HCT116 (cell line): ENCODE measurements at regions not wholly inside any gene's neighbourhood (a gene's known extent, or its start where the extent isn't known, plus 50 kb on each side); places are given as distances from the start of the nearest gene placed in this dataset.

Experiments used
- ATAC-seq: fragments of 200-7000 bp; cut with Tn5 transposase; 2 replicates; pipeline ENCODE4 v1.9.1; 2020; ENCODE audit warnings: mild to moderate bottlenecking, moderate library complexity
- BruUV-seq: library from RNA; stranded (reverse); fragments of 400-500 nt; replicated peaks from 2 replicates; lab custom pipeline; 2021; lab: Mats Ljungman, UMichigan
- CTCF ChIA-PET: fragments of 300-600 bp; sonication (Branson Sonifier 250); formaldehyde crosslinking; loops from one replicate; lab custom pipeline; 2021; ENCODE audit warnings: antibody characterized with exemption; lab: Charles Lee
- POLR2A ChIA-PET: fragments of 300-600, 350-600 bp; sonication (Branson Sonifier 250); formaldehyde crosslinking; loops from one replicate; lab custom pipeline; 2021; ENCODE audit warnings: antibody characterized with exemption; lab: Charles Lee
- RAD21 ChIA-PET, 2 experiments: fragments of 300-600 bp; sonication (Branson Sonifier 250); formaldehyde crosslinking; loops; one replicate each; lab custom pipeline; 2023; ENCODE audit warnings: low total read pairs in 2 of 2; ENCODE audit not compliant: uncharacterized antibody in 2 of 2, unreplicated experiment in 2 of 2, low non-redundant PET in 1 of 2; lab: Charles Lee
- DNase-seq: peaks from one replicate; pipeline ENCODE4 v3.0.0-alpha.2; 2010; ENCODE audit warnings: low read depth, low spot score
- H2AFZ ChIP-seq: fragments of 200-600 bp; shearing (Covaris generic), sonication (generic); 2 replicates; pipeline ENCODE4 v1.6.1; 2017; ENCODE audit warnings: low read depth, mixed run types, mixed read lengths, antibody characterized with exemption, low read length; ENCODE audit not compliant: poor library complexity, severe bottlenecking
- H3K27ac ChIP-seq: 2 replicates; pipeline ENCODE4 v1.5.1; 2012; ENCODE audit warnings: low read depth, low read length
- H3K27me3 ChIP-seq: fragments of 200-600 bp; sonication (generic); 2 replicates; pipeline ENCODE4 v1.6.1; 2016; ENCODE audit warnings: mixed run types, low read length, mixed read lengths; ENCODE audit not compliant: insufficient read depth
- H3K36me3 ChIP-seq, 2 experiments: fragments of 200-500 bp in 1 of 2; fragments of 200-600 bp in 1 of 2; sonication (Bioruptor generic) in 1 of 2; sonication (generic) in 1 of 2; 2 replicates each; pipeline versions ENCODE4 v1.5.1 to v1.6.1; 2014 to 2016; ENCODE audit warnings: low read length in 2 of 2, inconsistent platforms in 1 of 2, mixed read lengths in 1 of 2, mixed run types in 1 of 2; ENCODE audit not compliant: insufficient read depth in 2 of 2, control insufficient read depth in 1 of 2
- H3K4me1 ChIP-seq, 2 experiments: fragments of 200-600 bp in 1 of 2; sonication (generic) in 1 of 2; 2 replicates each; pipeline versions ENCODE4 v1.5.1 to v1.6.1; 2012 to 2017; ENCODE audit warnings: low read length in 2 of 2, inconsistent platforms in 1 of 2, mild to moderate bottlenecking in 1 of 2, mixed read lengths in 1 of 2, mixed run types in 1 of 2, moderate library complexity in 1 of 2; ENCODE audit not compliant: insufficient read depth in 2 of 2, control insufficient read depth in 1 of 2
- H3K4me2 ChIP-seq: fragments of 200-600 bp; sonication (generic); 2 replicates; pipeline ENCODE4 v1.6.1; 2017; ENCODE audit warnings: mixed run types, low read length, mixed read lengths
- H3K4me3 ChIP-seq, 2 experiments: fragments of 200-600 bp in 1 of 2; sonication (generic) in 1 of 2; replicated peaks in 1 of 2; 2 replicates each; pipeline ENCODE4 v1.5.1; 2011 to 2016; ENCODE audit warnings: low read length in 2 of 2, control low read depth in 1 of 2, low read depth in 1 of 2, mild to moderate bottlenecking in 1 of 2, mixed read lengths in 1 of 2, mixed run types in 1 of 2
- H3K79me2 ChIP-seq: fragments of 200-600 bp; sonication (generic); 2 replicates; pipeline ENCODE4 v1.6.1; 2017; ENCODE audit warnings: mild to moderate bottlenecking, mixed run types, low read length, moderate library complexity, mixed read lengths; ENCODE audit not compliant: insufficient read depth
- H3K9ac ChIP-seq: fragments of 200-600 bp; sonication (generic); 2 replicates; pipeline ENCODE4 v1.6.1; 2016; ENCODE audit warnings: low read length, mixed read lengths
- H3K9me2 ChIP-seq: fragments of 200-600 bp; sonication (generic), shearing (Covaris generic); 2 replicates; pipeline ENCODE4 v1.6.1; 2017; ENCODE audit warnings: mixed run types, mild to moderate bottlenecking, moderate library complexity; ENCODE audit not compliant: insufficient read depth
- H3K9me3 ChIP-seq, 2 experiments: fragments of 200-500 bp in 1 of 2; fragments of 200-600 bp in 1 of 2; sonication (Bioruptor generic) in 1 of 2; sonication (generic) in 1 of 2; 2 replicates each; pipeline ENCODE4 v1.6.1; 2014 to 2017; ENCODE audit warnings: low read length in 2 of 2, mixed read lengths in 2 of 2, inconsistent platforms in 1 of 2, low read depth in 1 of 2, mild to moderate bottlenecking in 1 of 2, mixed run types in 1 of 2, moderate library complexity in 1 of 2; ENCODE audit not compliant: control insufficient read depth in 1 of 2, insufficient read depth in 1 of 2
- H4K20me1 ChIP-seq: fragments of 200-600 bp; sonication (generic), shearing (Covaris generic); 2 replicates; pipeline ENCODE4 v1.6.1; 2017; ENCODE audit warnings: mixed run types, mild to moderate bottlenecking, moderate library complexity; ENCODE audit not compliant: insufficient read depth
- ATF3 ChIP-seq: IDR thresholded peaks from 2 replicates; pipeline ENCODE4 v1.6.1; 2012
- ELF1 ChIP-seq: IDR thresholded peaks from 2 replicates; pipeline ENCODE4 v1.6.1; 2012; ENCODE audit warnings: low read depth, borderline replicate concordance
- EZH2phosphoT487 ChIP-seq: fragments of 200-600 bp; IDR thresholded peaks from 2 replicates; pipeline ENCODE4 v1.6.1; 2018; ENCODE audit warnings: antibody characterized with exemption, borderline replicate concordance
- FOSL1 ChIP-seq: IDR thresholded peaks from 2 replicates; pipeline ENCODE4 v1.6.1; 2012; ENCODE audit warnings: low read depth
- JUND ChIP-seq: IDR thresholded peaks from 2 replicates; pipeline ENCODE4 v1.6.1; 2012
- POLR2A ChIP-seq: IDR thresholded peaks from 2 replicates; pipeline ENCODE4 v1.7.0; 2011; ENCODE audit warnings: borderline replicate concordance; ENCODE audit not compliant: insufficient read depth, insufficient read length; ENCODE audit errors: extremely low read depth
- POLR2AphosphoS5 ChIP-seq: IDR thresholded peaks from 2 replicates; pipeline ENCODE4 v1.6.1; 2011; ENCODE audit warnings: mild to moderate bottlenecking, low read depth, low read length, moderate library complexity
- RAD21 ChIP-seq: IDR thresholded peaks from 2 replicates; pipeline ENCODE4 v1.6.1; 2012; ENCODE audit warnings: low read depth, mild to moderate bottlenecking
- SIN3A ChIP-seq: IDR thresholded peaks from 2 replicates; pipeline ENCODE4 v1.6.1; 2012; ENCODE audit warnings: low read depth
- SP1 ChIP-seq: IDR thresholded peaks from 2 replicates; pipeline ENCODE4 v1.6.1; 2012; ENCODE audit warnings: low read depth
- TCF7L2 ChIP-seq: IDR thresholded peaks from 2 replicates; pipeline ENCODE4 v1.7.0; 2011; ENCODE audit warnings: borderline replicate concordance, inconsistent platforms; ENCODE audit not compliant: insufficient read depth, insufficient read length; ENCODE audit errors: extremely low read depth
- YY1 ChIP-seq: IDR thresholded peaks from 2 replicates; pipeline ENCODE4 v1.6.1; 2011; ENCODE audit warnings: low read length, low read depth, moderate library complexity, mild to moderate bottlenecking; ENCODE audit not compliant: insufficient replicate concordance; ENCODE audit errors: extremely low read depth
- ZBTB33 ChIP-seq: IDR thresholded peaks from 2 replicates; pipeline ENCODE4 v1.6.1; 2011; ENCODE audit warnings: mild to moderate bottlenecking, low read length, moderate library complexity; ENCODE audit not compliant: insufficient replicate concordance; ENCODE audit errors: extremely low read depth
- ZFX ChIP-seq: fragments of 450-650 bp; IDR thresholded peaks from 2 replicates; pipeline ENCODE4 v1.6.1; 2017
- ZNF274 ChIP-seq: fragments of 200-500 bp; sonication (Bioruptor generic); IDR thresholded peaks from 2 replicates; pipeline ENCODE4 v1.6.1; 2014; ENCODE audit warnings: mild to moderate bottlenecking, low read depth, low read length, inconsistent platforms
- intact Hi-C: fragments of 100-400 bp; cut with micrococcal nuclease; formaldehyde crosslinking; loops from 2 replicates; pipeline ENCODE4 v1.10.0; 2022
- TF ChIP-seq, protein P1 (sequence below): IDR thresholded peaks from 2 replicates; pipeline ENCODE4 v1.6.1; 2012; ENCODE audit warnings: low read depth

DNA sequence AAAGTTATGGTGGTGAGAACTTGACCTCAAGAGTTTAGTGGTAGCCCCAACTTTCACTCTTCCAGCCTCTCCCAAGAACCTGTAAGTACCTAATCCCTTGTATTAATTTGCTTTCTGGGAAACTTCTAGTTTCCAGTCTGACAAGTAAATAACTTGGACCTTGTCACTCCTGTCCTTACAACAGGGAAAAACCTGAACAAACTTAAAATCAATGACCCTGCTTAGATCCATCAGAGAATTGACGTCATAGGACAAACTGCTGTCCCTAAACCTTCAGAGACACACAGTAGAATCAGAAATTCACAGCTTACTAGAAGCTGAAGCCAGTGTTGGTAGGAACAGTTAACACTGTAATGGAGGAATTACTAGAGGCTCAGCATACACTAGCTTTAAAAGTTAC, 60.0 kb upstream of the DCLK2 start (continued):
- TF ChIP-seq, protein P1, sequence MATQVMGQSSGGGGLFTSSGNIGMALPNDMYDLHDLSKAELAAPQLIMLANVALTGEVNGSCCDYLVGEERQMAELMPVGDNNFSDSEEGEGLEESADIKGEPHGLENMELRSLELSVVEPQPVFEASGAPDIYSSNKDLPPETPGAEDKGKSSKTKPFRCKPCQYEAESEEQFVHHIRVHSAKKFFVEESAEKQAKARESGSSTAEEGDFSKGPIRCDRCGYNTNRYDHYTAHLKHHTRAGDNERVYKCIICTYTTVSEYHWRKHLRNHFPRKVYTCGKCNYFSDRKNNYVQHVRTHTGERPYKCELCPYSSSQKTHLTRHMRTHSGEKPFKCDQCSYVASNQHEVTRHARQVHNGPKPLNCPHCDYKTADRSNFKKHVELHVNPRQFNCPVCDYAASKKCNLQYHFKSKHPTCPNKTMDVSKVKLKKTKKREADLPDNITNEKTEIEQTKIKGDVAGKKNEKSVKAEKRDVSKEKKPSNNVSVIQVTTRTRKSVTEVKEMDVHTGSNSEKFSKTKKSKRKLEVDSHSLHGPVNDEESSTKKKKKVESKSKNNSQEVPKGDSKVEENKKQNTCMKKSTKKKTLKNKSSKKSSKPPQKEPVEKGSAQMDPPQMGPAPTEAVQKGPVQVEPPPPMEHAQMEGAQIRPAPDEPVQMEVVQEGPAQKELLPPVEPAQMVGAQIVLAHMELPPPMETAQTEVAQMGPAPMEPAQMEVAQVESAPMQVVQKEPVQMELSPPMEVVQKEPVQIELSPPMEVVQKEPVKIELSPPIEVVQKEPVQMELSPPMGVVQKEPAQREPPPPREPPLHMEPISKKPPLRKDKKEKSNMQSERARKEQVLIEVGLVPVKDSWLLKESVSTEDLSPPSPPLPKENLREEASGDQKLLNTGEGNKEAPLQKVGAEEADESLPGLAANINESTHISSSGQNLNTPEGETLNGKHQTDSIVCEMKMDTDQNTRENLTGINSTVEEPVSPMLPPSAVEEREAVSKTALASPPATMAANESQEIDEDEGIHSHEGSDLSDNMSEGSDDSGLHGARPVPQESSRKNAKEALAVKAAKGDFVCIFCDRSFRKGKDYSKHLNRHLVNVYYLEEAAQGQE: no peak
- TF ChIP-seq ZFX (no peak), YY1 (no peak), POLR2AphosphoS5 (no peak), ELF1 (no peak), RAD21 (no peak), EZH2phosphoT487 (no peak)

DNA sequence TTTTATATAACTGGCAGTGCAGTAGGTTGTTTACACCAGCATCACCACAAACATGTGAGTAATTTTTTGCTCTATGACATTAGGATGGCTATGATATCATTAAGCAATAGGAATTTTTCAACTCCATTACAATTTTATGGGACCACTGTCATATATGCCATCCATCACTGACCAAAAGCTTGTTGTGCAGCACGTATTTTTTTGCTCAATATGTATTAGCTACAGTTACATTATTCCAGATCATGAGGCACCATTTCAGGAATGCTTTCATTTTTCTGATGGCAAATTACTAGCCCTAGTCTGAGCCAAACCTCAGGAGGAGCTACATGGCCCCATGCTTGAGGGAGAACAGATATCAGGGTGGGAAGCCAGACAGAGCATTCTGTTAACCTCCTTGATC, 56.8 kb upstream of the DCLK2 start:
- H2AFZ ChIP-seq: no peak overlapping the region
- intact Hi-C loops: no loop called here
- no peaks in the 10 kb centered on the region for H3K27me3 ChIP-seq
- ChIA-PET CTCF (no interaction called here), POLR2A (no interaction called here), RAD21 (no interaction called here)
- H3K4me3 ChIP-seq: no peak overlapping the region
- ATAC-seq (no peak), DNase-seq (no peak)
- H3K9me2 ChIP-seq: no peaks in the 10 kb centered on the region
- no peak overlapping the region for H3K27ac ChIP-seq
- no peak overlapping the region for H3K9ac ChIP-seq
- no peaks in the 10 kb centered on the region for H4K20me1 ChIP-seq
- no TSS peak for BruUV-seq
- no peaks in the 10 kb centered on the region for H3K9me3 ChIP-seq
- H3K4me2 ChIP-seq: no peak overlapping the region
- H3K36me3 ChIP-seq: no peaks in the 10 kb centered on the region
- H3K4me1 ChIP-seq: no peaks in the 10 kb centered on the region
- H3K79me2 ChIP-seq: no peaks in the 10 kb centered on the region
- TF ChIP-seq ATF3: no peak
- no peak for TF ChIP-seq SP1
- no peak for TF ChIP-seq SIN3A
- TF ChIP-seq ZFX: no peak
- TF ChIP-seq, protein P1: no peak
- TF ChIP-seq ZNF274: no peak
- TF ChIP-seq ZBTB33: no peak
- no peak for TF ChIP-seq POLR2AphosphoS5
- TF ChIP-seq YY1: no peak
- no peak for TF ChIP-seq RAD21
- no peak for TF ChIP-seq FOSL1
- TF ChIP-seq POLR2A: no peak
- no peak for TF ChIP-seq TCF7L2
- TF ChIP-seq JUND: no peak
- TF ChIP-seq EZH2phosphoT487: no peak
